Liver (tissue), 8 donors: ENCODE measurements at regions not wholly inside any gene's neighbourhood (a gene's known extent, or its start where the extent isn't known, plus 50 kb on each side); places are given as distances from the start of the nearest gene placed in this dataset.

Experiments
- DNase-seq: peaks from one replicate; pipeline ENCODE4 v3.0.0-alpha.2; 2017; ENCODE audit warnings: low spot score
- H3K27ac ChIP-seq, 2 donors: one replicate each; pipeline ENCODE4 v1.7.0; 2013; ENCODE audit warnings: inconsistent platforms in 2 of 2, low read length in 2 of 2, control low read depth in 1 of 2, low read depth in 1 of 2, mild to moderate bottlenecking in 1 of 2
- H3K27me3 ChIP-seq, 4 donors: one replicate each; pipeline versions ENCODE4 v1.6.1 to v1.7.0; 2013; ENCODE audit warnings: low read length in 3 of 4, inconsistent platforms in 1 of 4, mild to moderate bottlenecking in 1 of 4, moderate library complexity in 1 of 4; ENCODE audit not compliant: control insufficient read depth in 4 of 4, insufficient read depth in 4 of 4
- H3K36me3 ChIP-seq, 4 donors: one replicate each; pipeline versions ENCODE4 v1.6.1 to v1.7.0; 2013; ENCODE audit warnings: low read length in 3 of 4, mild to moderate bottlenecking in 3 of 4, low read depth in 1 of 4, moderate library complexity in 1 of 4; ENCODE audit not compliant: control insufficient read depth in 4 of 4, insufficient read depth in 3 of 4
- H3K4me1 ChIP-seq, 4 donors: one replicate each; pipeline versions ENCODE4 v1.6.1 to v1.7.0; 2013; ENCODE audit warnings: low read length in 3 of 4, mild to moderate bottlenecking in 3 of 4, moderate library complexity in 1 of 4; ENCODE audit not compliant: control insufficient read depth in 4 of 4, insufficient read depth in 4 of 4
- H3K4me3 ChIP-seq, 3 donors: one replicate each; pipeline versions ENCODE4 v1.6.1 to v1.7.0; 2013; ENCODE audit warnings: low read length in 3 of 3, control low read depth in 1 of 3, low read depth in 1 of 3, mild to moderate bottlenecking in 1 of 3
- H3K9ac ChIP-seq, 2 donors: one replicate each; pipeline ENCODE4 v1.7.0; 2013; ENCODE audit warnings: low read length in 2 of 2, mild to moderate bottlenecking in 2 of 2, moderate library complexity in 2 of 2, control low read depth in 1 of 2, low read depth in 1 of 2
- H3K9me3 ChIP-seq, 4 donors: one replicate each; pipeline versions ENCODE4 v1.6.1 to v1.7.0; 2013; ENCODE audit warnings: low read length in 3 of 4; ENCODE audit not compliant: control insufficient read depth in 4 of 4
- CTCF ChIP-seq: fragments of 150-350 bp; IDR thresholded peaks from 2 replicates; pipeline ENCODE4 v1.5.1; 2017; ENCODE audit warnings: improper control_type of control experiment, low read depth, low read length; ENCODE audit not compliant: missing input control
- EGR1 ChIP-seq, 2 donors: IDR thresholded peaks; 2 replicates each; pipeline ENCODE4 v1.6.1; 2016 to 2018; ENCODE audit warnings: antibody characterized with exemption in 2 of 2, low read depth in 2 of 2
- FOXA1 ChIP-seq: IDR thresholded peaks from 2 replicates; pipeline ENCODE4 v1.6.1; 2016; ENCODE audit warnings: antibody characterized with exemption
- FOXA2 ChIP-seq: IDR thresholded peaks from 2 replicates; pipeline ENCODE4 v1.6.1; 2016; ENCODE audit warnings: antibody characterized with exemption
- GABPA ChIP-seq, 2 donors: IDR thresholded peaks in 1 of 2; conservative IDR thresholded peaks in 1 of 2; 2 replicates each; pipeline ENCODE4 v1.6.1; 2016; ENCODE audit warnings: antibody characterized with exemption in 2 of 2, mild to moderate bottlenecking in 1 of 2, moderate library complexity in 1 of 2
- HNF4A ChIP-seq, 2 donors: conservative IDR thresholded peaks; 2 replicates each; pipeline ENCODE4 v1.6.1; 2016; ENCODE audit warnings: antibody characterized with exemption in 2 of 2, mild to moderate bottlenecking in 2 of 2
- HNF4G ChIP-seq: IDR thresholded peaks from 2 replicates; pipeline ENCODE4 v1.6.1; 2016; ENCODE audit warnings: antibody characterized with exemption
- JUND ChIP-seq, 2 donors: IDR thresholded peaks; 2 replicates each; pipeline ENCODE4 v1.6.1; 2016; ENCODE audit warnings: antibody characterized with exemption in 2 of 2
- NR2F2 ChIP-seq: IDR thresholded peaks from 2 replicates; pipeline ENCODE4 v1.6.1; 2016; ENCODE audit warnings: antibody characterized with exemption
- RAD21 ChIP-seq, 2 donors: IDR thresholded peaks; 2 replicates each; pipeline ENCODE4 v1.6.1; 2016; ENCODE audit warnings: antibody characterized with exemption in 2 of 2, mild to moderate bottlenecking in 2 of 2
- REST ChIP-seq: IDR thresholded peaks from 2 replicates; pipeline ENCODE4 v1.6.1; 2016; ENCODE audit warnings: antibody characterized with exemption, mild to moderate bottlenecking
- RXRA ChIP-seq, 2 donors: IDR thresholded peaks; 2 replicates each; pipeline ENCODE4 v1.6.1; 2017 to 2018; ENCODE audit warnings: antibody characterized with exemption in 2 of 2, mild to moderate bottlenecking in 1 of 2
- SP1 ChIP-seq: IDR thresholded peaks from 2 replicates; pipeline ENCODE4 v1.6.1; 2018; ENCODE audit warnings: antibody characterized with exemption, mild to moderate bottlenecking
- TAF1 ChIP-seq: conservative IDR thresholded peaks from 2 replicates; pipeline ENCODE4 v1.6.1; 2016; ENCODE audit warnings: antibody characterized with exemption, mild to moderate bottlenecking
- YY1 ChIP-seq: IDR thresholded peaks from 2 replicates; pipeline ENCODE4 v1.6.1; 2016; ENCODE audit warnings: antibody characterized with exemption, mild to moderate bottlenecking
- WGBS: extraction: QIAGEN DNeasy Blood & Tissue Kit; methylation state at CpG from one replicate; pipeline ENCODE4 v1.1.7; 2013; 5-methylcytosine and 5-hydroxymethylcytosine counted together
- TF ChIP-seq, protein P1 (sequence below): IDR thresholded peaks from 2 replicates; pipeline ENCODE4 v1.6.1; 2016; ENCODE audit warnings: antibody characterized with exemption
- TF ChIP-seq, protein P2 (sequence below): IDR thresholded peaks from 2 replicates; pipeline ENCODE4 v1.6.1; 2016; ENCODE audit warnings: antibody characterized with exemption
- TF ChIP-seq, protein P3 (sequence below): IDR thresholded peaks from 2 replicates; pipeline ENCODE4 v1.6.1; 2016; ENCODE audit warnings: antibody characterized with exemption
- donor health status: healthy.
- donor health status: healthy.
- donor health status: healthy.
- donor health status: healthy.
- donor health status: healthy.

DNA sequence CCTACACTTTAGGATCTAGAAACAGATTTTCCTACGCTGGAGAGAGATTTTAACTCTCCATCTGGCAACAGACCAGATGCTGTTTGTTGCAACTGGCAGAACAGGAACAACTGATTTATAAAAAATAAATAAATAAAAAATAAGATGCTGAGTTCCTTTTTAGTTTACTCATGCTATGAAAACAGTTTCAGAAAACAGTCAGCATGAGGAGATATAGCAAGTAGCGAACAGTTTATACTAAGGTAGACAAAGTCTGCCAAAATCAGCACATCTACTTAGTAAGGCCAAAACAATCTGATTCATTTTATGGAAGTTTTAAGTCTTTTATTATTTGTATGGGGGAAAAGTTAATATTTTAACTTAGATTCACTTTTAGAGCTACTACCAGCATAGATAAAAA lies 974.0 kb upstream of the CNTNAP5 start:
- no peak for TF ChIP-seq NR2F2
- TF ChIP-seq, protein P1, sequence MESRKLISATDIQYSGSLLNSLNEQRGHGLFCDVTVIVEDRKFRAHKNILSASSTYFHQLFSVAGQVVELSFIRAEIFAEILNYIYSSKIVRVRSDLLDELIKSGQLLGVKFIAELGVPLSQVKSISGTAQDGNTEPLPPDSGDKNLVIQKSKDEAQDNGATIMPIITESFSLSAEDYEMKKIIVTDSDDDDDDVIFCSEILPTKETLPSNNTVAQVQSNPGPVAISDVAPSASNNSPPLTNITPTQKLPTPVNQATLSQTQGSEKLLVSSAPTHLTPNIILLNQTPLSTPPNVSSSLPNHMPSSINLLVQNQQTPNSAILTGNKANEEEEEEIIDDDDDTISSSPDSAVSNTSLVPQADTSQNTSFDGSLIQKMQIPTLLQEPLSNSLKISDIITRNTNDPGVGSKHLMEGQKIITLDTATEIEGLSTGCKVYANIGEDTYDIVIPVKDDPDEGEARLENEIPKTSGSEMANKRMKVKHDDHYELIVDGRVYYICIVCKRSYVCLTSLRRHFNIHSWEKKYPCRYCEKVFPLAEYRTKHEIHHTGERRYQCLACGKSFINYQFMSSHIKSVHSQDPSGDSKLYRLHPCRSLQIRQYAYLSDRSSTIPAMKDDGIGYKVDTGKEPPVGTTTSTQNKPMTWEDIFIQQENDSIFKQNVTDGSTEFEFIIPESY, result no peak
- TF ChIP-seq HNF4A (conservative IDR thresholded peaks at IDR 0.05), result no peak
- TF ChIP-seq HNF4G, result no peak
- TF ChIP-seq RXRA (IDR thresholded peaks at IDR 0.05), result no peak
- no peak for TF ChIP-seq REST
- TF ChIP-seq, protein P2, sequence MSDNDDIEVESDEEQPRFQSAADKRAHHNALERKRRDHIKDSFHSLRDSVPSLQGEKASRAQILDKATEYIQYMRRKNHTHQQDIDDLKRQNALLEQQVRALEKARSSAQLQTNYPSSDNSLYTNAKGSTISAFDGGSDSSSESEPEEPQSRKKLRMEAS, result no peak
- no peak for TF ChIP-seq JUND (IDR thresholded peaks at IDR 0.05)
- no peak for TF ChIP-seq FOXA1
- no peak for TF ChIP-seq FOXA2
- no peak for TF ChIP-seq EGR1 (IDR thresholded peaks at IDR 0.05; ENCODE audit: low read depth in 2 of 2)
- no peak for TF ChIP-seq CTCF
- TF ChIP-seq YY1, result no peak
- TF ChIP-seq, protein P3, sequence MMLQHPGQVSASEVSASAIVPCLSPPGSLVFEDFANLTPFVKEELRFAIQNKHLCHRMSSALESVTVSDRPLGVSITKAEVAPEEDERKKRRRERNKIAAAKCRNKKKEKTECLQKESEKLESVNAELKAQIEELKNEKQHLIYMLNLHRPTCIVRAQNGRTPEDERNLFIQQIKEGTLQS, result no peak
- no peak for TF ChIP-seq SP1
- no peak for TF ChIP-seq GABPA (IDR thresholded peaks at IDR 0.05 in 1 of 2, conservative IDR thresholded peaks at IDR 0.05 in 1 of 2)
- no peak for TF ChIP-seq TAF1
- TF ChIP-seq RAD21 (IDR thresholded peaks at IDR 0.05), result no peak
- H3K27ac ChIP-seq, result no peak overlapping the region
- no peaks in the 10 kb centered on the region for H3K4me1 ChIP-seq
- no peak for DNase-seq
- peaks cover 0 to 3% (median 0%) of the 10 kb centered on the region in 4 donors for H3K9me3 ChIP-seq
- no peak overlapping the region for H3K9ac ChIP-seq
- no peaks in the 10 kb centered on the region for H3K36me3 ChIP-seq
- WGBS, result 83% methylated on average over 2 of the region's 2 CpGs
- no peaks in the 10 kb centered on the region for H3K27me3 ChIP-seq
- H3K4me3 ChIP-seq, result no peak overlapping the region
